ENCODE measurements at regions not wholly inside any gene's neighbourhood (a gene's known extent, or its start where the extent isn't known, plus 50 kb on each side); places are given as distances from the start of the nearest gene placed in this dataset.

DNA sequence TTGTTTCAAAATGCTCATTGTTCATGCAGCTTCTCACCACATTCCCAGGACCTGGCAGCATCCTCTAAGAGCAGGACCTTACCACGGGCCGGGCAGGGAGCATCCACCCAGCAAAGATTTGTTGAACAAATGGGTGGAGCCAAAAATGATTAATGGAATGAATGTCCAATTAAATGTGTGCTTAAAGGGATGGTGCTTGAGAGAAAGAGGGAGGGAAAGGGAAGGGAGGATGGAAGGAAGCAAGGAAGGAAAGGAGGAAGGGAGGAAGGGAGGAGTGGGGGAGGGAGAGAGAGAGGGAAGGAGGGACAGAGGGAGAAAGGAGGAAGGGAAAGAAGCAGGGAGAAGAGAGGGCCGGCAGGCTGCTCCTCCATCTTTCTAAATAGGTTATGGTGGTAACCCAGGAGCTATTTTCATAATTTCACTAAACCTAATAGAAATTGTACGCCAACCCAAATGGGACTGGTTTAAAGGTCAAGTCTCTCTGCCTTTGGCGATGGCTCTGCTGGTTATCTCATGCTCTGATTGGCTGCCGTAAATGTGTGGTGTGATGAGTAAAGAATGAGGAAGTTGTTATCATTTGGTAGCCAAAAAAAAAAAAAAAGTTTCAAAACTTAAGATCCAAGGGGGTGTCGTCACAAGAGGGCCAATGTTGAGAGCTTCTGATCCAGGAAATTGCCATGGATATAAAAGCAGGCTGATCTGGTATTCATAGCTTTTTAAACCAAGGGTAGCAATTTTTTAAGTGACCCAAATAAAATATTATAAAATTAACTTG is 126.7 kb upstream of the FOXF1 start:
- DNase-seq (ENCODE audit: low read depth): peak; percentile 97

DNA sequence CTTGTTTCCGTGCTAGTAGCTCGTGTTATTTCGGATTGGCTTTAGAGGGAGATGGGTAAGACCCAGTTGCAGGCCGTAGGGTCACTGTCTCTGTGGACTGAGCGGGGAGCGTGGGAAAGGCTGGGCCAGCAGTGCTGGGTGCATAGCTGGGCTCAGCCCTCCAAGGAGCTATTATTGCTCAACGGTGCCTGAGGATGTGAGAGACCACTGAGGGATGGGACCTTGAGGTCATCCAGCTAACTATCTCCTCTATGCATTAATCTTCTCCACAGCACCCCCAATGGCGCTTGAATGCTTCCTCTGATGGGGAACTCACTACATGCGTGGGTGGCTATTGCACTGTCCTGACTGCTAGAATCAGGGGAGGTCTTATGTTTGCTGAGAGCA is 126.1 kb upstream of the FOXF1 start:
- no peak for DNase-seq (ENCODE audit: low read depth)

DNA sequence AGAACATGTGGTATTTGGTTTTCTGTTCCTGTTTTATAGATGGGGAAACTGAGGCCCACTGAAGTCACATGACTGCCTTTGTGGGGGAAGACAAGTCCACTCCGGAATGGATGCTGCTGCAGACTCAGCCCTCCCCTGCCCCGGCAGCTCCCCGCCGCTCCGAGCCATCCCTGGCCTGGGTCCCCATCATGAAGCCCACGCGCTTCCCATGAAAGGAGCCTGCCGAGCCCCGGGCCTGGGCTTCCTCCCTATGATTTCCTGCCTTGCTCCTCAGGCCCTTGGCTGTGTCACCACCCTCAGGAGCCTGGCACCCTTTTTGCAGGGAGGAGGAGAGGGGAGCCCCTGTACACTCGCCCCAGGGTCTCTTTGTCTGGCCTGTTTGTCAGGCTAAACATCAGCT is 125.3 kb upstream of the FOXF1 start:
- DNase-seq (ENCODE audit: low read depth): no peak

DNA sequence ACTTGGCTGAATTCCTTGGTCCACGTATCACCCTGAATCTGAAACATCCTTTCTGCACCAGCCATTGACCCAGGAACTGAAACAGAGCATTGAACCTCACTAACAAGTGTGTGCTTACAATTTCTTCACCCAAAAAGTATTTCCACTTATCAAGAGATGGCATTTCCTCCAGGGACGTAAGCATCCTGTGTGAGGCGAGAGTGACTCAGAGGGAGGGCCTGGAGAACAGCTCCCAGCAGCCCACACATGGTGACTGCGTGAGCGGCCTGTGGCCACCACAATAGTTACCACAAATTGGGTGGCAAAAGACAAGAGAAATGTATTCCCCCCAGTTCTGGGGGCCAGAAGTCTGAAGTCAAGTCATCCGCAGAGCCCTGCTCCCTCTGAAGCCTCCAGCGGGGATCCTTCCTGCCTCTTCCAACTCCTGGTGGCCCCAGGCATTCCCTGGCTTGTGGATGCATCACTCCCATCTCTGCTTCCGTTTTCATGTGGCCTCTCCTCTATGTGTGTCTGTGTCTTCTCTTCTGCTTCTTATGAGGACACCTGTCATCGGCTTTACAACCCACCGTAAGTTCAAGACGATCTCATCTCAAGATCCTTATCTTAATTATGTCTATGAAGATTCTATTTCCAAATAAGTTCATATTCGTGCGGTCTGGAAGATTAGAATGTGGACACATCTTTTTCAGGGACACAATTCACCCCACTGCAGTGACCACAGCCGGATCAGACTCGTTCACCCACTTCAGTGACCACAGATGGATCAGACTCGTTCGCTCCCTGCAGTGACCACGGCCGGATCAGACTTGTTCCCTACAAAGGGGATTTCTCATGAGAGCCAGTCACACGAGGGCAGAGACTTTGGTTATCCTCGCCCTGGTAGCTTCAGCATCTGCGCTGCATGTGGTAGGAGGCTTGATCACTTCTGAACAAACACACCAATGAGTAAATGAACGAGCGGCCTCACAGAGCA is 122.6 kb upstream of the FOXF1 start:
- DNase-seq (ENCODE audit: low read depth): peak; percentile 89

DNA sequence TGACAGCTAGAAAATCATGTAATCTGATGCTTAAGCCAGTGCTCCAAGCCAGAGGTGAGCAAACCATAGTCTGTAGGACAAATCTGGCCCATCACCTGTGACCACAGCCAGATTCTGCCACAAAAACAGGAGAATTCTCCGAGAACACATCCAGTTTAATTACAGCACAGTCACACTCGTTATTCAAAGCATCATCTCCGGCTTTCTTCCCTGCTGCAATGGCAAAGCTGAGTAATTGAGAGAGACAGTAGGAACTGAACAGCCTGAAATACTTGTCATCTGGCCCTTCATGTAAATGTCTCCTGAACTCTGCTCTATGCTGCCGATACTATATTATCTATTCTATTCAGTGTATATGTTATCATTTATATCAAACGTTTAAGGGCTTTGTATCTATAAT is 121.4 kb upstream of the FOXF1 start:
- DNase-seq (ENCODE audit: low read depth): no peak

DNA sequence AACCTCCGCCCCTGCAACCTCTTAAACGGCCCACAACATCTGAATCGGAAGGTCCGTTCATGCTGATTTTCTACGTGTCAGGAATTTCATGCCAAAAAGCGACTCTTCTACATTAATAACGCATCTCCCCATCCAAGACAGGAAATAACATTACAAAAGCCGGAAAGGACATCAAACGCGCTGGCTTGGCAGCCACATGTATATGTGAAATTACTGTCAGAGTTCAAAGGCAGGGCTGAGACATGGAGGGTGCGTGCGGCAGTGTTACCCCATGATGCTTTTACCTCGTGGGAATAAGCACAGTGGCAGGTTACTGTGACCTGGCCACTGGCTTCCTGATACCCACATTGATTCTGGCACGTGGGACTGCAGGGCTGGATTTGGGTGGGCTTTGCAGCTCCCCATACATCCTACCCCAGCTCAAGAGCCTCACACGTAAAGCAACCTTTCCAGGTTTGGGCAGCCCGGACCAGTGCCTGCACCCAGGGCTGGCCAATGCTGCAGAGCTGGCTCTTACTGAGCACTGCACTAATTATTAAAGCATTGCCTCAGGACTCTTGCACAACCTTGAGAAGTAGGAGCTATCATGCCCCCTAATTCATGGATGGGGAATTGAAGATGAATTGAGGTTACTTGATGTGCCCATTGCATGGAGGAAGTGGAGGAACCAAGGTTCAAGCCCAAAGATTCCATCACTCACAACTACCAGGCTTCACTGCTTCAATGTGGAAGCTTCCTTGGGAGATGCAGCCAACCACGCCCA is 120.6 kb upstream of the FOXF1 start:
- DNase-seq (ENCODE audit: low read depth): no peak

DNA sequence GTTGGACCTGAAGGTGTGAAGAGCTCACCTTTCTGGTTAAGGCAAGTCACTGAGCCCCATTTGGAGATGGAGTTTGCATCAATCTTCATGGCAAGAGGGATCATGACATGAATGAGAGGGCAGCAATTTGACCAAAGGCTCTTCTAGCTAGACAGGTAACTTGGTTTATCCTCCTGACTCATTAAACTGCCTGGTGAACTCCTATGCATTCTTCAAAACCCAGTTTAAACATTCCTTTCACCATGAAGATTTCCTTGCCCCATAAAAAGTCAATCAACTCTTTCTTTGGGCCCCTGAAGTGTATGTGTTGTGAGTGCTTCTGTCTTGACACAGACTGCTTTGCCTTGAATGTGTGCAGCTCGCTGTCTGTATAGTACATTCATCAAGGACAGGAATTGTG is 120.0 kb upstream of the FOXF1 start:
- no peak for DNase-seq (ENCODE audit: low read depth)

DNA sequence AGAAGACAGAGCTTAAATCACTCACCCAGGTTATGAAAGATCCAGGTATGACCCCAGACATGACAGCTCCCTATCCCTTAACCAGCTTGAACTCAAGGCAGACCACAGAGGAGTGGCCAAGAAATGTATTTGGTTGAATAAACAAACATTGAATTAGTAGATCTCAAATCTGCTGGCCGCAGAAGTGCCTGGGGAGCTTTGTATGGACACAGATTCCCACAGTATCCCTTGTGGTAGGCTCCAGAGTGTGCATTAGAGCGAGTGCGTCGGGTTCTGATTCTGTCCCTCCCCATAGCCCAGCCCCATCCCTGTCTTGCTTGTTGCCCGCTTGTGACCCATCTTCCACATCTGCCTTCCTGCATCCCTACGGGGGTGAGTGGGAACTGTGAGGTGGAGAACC is 118.8 kb upstream of the FOXF1 start:
- DNase-seq (ENCODE audit: low read depth): no peak

DNA sequence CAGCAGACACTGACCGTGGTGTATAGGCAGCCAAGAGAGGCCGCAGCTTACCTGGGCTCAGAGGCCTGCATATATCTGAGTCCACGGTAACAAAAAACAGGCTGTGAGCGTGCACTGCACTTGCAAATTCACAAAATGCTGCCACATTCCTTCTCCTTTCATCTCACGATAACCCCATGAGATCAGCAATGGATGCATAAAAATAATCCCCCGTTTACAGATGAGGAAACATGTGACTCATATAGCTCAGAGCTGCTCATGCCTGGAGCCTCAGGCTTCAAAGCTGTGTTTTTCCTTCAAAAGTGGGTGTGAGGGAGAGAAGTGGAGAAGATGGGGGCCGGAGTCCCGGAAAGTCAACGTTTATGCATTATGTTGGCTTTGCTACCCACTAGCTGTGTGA is 118.3 kb upstream of the FOXF1 start:
- DNase-seq (ENCODE audit: low read depth): peak; percentile 24

DNA sequence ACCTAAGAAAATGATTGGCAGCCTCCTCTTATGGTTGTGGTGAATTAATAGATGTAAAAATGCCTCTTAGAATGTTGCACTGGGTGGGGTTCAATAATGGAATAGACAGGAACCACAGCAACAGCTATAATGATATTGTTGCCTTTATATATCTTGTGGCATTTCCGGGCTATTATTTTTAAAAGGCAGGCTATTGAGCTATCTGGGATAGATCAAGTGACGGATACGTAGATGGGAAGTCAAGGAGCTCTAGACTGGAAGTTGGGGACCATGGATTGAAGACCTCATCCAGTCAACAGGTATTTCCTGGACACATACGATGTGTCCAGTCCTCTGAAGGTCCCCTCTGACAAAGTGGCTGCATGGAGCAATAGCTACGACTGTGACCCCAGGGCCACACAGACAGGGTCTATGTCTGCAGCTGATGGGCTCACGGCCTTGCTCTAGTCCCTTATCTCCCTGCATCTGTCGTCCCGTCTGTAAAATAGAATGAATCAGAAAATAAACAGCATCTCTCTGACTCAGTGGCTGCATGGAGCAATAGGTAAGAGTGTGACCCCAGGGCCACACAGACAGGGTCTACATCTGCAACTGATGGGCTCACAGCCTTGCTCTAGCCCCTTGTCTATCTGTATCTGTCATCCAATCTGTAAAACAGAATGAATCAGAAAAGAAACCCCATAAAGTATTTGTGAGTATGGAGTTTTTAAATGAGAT is 117.7 kb upstream of the FOXF1 start:
- DNase-seq (ENCODE audit: low read depth): no peak

DNA sequence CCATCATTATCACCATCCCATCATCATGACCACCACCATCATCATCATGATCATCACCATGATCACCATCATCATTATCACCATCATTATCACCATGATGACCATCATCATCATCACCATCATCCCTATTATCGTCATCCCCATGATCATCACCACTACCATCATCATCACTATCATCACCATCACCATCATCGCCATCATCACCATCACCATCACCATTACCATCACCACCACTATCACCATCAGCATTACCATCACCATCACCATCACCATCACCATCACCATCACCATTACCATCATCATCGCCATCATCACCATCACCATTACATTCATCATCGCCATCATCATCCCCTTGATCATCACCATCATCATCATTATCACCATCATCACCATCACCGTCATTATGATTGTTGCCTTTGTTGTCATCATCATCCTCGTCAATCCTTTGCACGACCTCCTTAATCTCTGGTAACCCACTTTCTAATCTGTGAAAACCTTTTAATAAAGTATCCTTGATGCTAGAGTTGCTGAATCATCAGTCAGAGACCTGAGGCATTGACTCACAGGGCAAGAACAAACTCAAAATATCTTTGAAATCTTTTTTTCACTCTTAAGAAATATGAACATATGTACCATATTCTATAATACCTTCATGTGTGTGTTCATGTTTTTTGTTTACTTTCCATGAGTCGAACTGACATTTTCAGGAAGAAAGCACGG is 116.3 kb upstream of the FOXF1 start:
- no peak for DNase-seq (ENCODE audit: low read depth)

DNA sequence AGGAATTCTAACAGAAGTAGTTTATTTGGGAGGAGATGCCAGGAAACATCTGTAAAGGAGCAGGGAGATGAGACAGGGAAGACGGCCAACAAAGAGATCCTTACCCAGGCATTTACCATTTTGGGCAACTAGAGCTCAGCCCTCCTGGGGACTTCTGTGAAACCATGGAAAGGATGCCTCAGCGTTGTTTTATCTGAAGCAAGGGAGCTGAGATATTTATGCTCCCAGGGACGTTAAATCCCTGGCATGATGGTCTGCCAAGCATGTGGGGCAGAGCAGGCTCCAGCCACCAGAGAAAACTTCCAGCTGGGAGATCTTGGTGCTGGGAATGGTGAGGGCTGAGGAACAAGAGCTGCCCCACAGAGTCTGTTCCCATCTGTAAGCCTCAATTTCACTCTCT is 114.8 kb upstream of the FOXF1 start:
- peak; percentile 39 for DNase-seq (ENCODE audit: low read depth)

DNA sequence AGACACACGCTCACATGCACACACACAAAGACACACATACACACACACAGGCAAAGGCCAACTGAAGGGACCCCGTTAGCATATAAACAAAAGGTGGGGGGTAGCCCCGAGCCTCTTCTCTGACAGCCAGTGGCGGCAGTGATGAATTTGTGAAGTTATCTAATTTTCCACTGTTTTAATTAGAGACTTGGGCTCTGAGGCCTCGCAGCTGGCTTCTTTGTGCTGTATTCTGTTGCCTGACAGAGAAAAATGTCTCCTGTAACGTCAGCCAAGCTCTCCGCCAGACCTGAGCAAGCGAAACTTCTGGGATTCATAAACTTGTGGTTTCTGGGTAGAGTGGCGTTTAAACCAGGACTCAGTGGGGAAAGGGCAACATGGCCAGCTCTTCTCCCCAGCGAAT is 113.9 kb upstream of the FOXF1 start:
- DNase-seq (ENCODE audit: low read depth): peak; percentile 81

DNA sequence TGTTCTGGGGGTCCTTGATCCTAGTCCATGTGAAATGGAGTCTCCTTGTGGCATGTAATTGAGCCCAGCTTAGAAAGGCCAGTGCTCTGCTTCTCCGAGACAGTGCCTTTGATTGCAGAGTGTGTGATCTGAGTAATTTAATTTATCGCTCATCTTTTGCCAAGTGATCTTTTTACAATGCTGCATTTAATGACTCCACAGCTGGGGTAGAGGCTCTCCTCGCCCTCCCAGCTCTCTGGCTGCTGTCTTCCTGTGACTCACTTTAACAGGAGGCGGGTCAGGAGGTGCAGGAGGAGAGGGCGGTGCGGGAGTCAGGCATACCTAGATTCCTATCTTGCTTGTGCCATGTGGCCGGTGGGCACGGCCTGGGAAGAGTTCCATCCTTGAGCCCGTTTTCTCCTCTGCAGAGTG is 113.4 kb upstream of the FOXF1 start:
- peak; percentile 63 for DNase-seq (ENCODE audit: low read depth)

DNA sequence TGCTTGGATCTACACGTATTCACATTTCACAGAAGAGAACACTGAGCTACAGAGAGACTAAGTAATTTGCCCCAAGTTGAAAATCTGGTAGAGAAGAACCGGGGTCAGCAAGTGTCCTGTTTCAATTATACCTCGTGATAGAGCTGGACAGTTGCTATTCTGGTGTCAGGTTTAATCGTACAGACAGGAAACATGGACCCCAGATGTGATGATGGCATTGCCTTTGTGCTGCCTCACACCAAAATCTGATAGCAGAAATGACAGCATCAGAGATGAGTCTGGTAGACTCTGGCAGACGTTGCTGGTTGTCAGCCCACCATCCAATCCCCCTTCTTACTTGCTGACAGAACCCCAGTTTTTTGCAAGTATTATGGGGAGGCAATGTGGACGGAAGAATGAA is 112.1 kb upstream of the FOXF1 start:
- DNase-seq (ENCODE audit: low read depth): no peak

DNA sequence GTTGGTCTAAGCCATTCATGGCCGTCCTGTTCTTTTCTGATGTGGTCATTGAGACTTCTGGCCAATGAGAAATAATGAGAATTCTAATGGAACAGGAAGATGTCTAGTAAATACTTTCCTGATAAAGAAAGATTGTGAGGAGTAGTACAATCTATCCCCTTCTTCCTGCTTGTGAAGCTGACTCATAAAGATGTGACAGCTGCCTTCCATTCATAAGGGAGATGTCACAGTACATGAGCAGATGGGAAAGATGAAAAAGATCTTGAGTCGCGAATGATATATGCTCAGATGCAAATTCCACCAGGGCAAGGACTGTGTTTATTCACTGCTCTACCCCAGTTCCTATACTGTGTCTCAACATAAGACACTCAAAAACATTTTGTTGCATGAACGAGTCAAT is 111.7 kb upstream of the FOXF1 start:
- DNase-seq (ENCODE audit: low read depth): no peak

DNA sequence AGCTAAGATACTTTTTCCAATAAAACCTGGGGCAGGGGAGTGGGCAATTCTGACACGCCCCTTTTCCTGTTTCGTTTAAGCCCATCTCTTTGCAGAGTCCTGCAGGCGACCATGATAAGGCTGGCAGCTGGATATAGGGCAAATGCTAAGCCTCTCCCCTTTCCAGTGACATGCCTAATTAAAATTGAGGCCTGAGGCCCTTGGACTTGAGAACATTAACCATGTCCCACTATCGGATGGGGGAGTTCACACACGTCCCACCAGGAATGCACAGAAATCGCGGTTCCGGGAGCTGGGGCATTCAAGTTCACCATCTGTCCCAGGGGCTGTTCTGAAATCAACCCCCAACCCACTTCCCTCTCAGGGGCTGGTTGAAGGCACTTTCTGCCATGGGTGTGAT is 109.2 kb upstream of the FOXF1 start:
- no peak for DNase-seq (ENCODE audit: low read depth)

DNA sequence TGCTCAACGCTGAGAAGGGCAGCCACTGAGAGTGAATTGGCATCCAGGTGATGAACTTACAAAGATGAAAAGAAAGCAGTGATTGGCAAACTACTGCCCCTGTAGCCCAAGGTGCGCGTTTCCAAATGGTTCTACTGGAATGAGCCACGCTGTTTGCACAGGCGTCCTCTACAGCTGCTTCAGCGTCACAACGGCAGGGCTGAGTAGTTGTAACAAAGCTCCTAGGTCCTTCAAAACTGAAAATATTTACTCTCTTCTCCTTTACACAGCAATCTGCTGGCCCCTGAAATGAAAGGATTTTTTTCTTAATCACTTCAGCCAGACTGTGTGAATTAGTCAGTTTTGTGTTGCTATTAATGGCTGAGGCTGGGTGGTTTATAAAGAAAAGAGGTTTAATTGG is 107.2 kb upstream of the FOXF1 start:
- no peak for DNase-seq (ENCODE audit: low read depth)

DNA sequence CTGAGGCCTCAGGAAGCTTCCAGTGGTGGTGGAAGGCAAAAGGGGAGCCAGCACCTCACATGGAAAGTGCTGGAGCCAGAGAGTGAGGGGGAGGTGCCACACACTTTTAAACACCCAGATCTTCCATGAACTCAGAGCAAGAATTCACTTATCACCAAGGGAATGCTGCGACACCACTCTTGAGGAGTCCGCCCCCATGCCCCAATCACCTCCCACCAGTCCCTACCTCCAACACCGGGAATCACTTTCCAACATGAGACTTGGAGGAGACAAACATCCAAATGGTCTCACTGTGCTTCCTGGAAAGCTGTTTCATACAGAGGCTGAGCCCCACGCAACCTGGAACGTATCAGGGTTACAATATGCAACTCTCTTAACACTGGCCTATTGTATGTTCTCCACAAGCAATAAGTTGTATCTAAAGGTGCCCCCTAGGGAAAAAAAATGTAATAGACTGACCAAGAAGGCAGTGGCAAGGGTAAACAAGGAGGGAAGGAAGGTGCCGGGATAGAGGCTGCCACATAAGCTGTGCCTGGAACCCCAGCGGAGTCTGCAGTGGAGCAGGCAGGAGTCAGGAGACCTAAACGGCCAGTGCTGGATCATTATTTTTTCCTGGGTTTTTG is 106.7 kb upstream of the FOXF1 start:
- no peak for DNase-seq (ENCODE audit: low read depth)

DNA sequence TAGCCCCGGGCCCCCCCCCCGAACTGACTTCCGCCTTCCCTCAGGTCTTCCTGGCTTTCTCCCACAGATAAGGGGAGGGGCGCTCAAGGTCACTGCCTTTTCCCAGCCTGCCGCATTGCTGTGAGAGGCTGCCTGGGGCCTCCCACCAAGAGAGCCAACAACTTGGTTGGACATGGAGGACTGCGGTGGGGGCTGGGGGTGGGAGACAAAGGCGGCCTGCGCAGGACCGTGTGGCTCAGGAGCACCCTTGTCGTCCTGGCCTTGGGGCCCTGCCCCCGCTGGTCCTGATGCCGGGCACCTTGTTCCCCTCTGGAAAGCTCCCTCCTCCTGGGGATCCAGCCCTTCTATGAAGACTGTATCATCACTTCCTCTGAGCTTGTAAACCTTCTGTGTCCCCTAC is 105.6 kb upstream of the FOXF1 start:
- no peak for DNase-seq (ENCODE audit: low read depth)

DNA sequence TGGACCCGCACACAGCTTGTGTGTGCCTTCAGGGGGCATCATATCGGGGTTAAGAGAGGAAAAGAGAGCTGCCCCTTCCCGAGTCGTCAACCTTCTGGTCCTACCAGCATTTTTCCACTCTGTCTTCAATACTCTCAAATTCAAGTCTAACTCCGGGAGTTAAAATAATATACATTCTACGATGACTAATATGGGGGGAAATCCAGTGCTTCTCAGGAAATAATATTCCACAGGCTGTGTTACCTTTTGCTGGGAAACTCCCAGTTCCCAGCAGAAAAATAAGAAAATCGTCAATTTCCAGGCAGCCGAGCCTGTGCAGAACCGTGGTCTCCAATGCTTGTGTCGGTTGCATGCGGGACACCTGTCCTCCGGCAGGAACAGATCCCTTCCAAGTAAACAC is 105.0 kb upstream of the FOXF1 start:
- no peak for DNase-seq (ENCODE audit: low read depth)

All from fibroblast of gingiva (primary cell).